Upper lobe of left lung (tissue), 6 donors: ENCODE measurements at regions not wholly inside any gene's neighbourhood (a gene's known extent, or its start where the extent isn't known, plus 50 kb on each side); places are given as distances from the start of the nearest gene placed in this dataset.

Source experiments
- ATAC-seq, 2 donors: fragments of 200-7000 bp; cut with Tn5 transposase; one replicate each; pipeline ENCODE4 v1.9.1; 2022; ENCODE audit warnings: mild to moderate bottlenecking in 2 of 2, moderate library complexity in 2 of 2; ENCODE audit not compliant: low FRiP score in 2 of 2
- DNase-seq, 2 donors: peaks; one replicate each; pipeline ENCODE4 v3.0.0-alpha.2; 2019 to 2020
- H3K27ac ChIP-seq, 4 donors: fragments of 200-600 bp; sonication (generic); one replicate each; pipeline ENCODE4 v1.5.1; 2016 to 2019
- H3K27me3 ChIP-seq, 4 donors: fragments of 200-600 bp; sonication (generic); one replicate each; pipeline ENCODE4 v1.5.1; 2017 to 2019
- H3K36me3 ChIP-seq, 4 donors: fragments of 200-600 bp; sonication (generic); one replicate each; pipeline ENCODE4 v1.5.1; 2016 to 2019
- H3K4me1 ChIP-seq, 4 donors: fragments of 200-600 bp; sonication (generic); one replicate each; pipeline ENCODE4 v1.5.1; 2018 to 2019
- H3K4me3 ChIP-seq, 4 donors: fragments of 200-600 bp; sonication (generic); one replicate each; pipeline ENCODE4 v1.5.1; 2017 to 2019; ENCODE audit warnings: mild to moderate bottlenecking in 2 of 4, moderate library complexity in 1 of 4
- H3K9me3 ChIP-seq, 4 donors: fragments of 200-600 bp; sonication (generic); one replicate each; pipeline ENCODE4 v1.5.1; 2018 to 2019
- CTCF ChIP-seq, 6 experiments: fragments of 450-650 bp in 4 of 6; fragments of 200-600 bp in 2 of 6; sonication (generic) in 2 of 6; IDR thresholded peaks; one replicate each; pipeline ENCODE4 v1.5.1; 2016 to 2019; ENCODE audit warnings: antibody characterized with exemption in 6 of 6
- EP300 ChIP-seq, 4 donors: sonication (generic); formaldehyde crosslinking; IDR thresholded peaks; one replicate each; pipeline ENCODE4 v1.5.1; 2017; ENCODE audit warnings: antibody characterized with exemption in 4 of 4, control low read depth in 2 of 4
- POLR2A ChIP-seq, 4 donors: fragments of 450-650 bp; IDR thresholded peaks; one replicate each; pipeline ENCODE4 v1.5.1; 2016 to 2017; ENCODE audit warnings: antibody characterized with exemption in 4 of 4, mild to moderate bottlenecking in 2 of 4
- POLR2AphosphoS5 ChIP-seq, 2 donors: sonication (generic); formaldehyde crosslinking; IDR thresholded peaks; one replicate each; pipeline ENCODE4 v1.5.1; 2017; ENCODE audit warnings: antibody characterized with exemption in 2 of 2
- WGBS, 2 donors: methylation state at CpG; one replicate each; pipeline ENCODE4 v1.1.5; 2017 to 2018; 5-methylcytosine and 5-hydroxymethylcytosine counted together
- donor health status: DM: no; HTN: no; CAD: no; lungs with moderate emphysema.
- donor health status: DM: no; HTN: yes; CAD: no; lungs with severe emphysema.

DNA sequence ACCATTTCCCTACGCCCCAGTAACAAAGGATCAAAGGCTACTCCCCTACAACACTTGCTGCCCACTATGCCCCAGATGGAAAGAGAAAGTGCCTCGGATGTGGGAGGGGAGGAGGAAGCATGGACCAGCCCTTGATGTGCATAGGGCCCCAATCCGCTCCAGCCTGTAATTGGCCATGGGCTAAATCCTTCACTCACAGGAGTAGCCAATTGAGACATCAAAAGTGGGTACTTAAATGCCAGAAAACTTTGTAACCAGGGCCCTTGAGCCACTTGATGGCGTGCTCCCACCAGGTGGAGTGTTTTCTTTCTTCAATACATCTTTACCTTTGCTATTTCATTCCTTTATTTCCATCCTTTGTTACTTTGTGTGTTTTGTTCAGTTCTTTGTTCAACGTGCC lies 500.5 kb upstream of the LRRN3 start:
- Histone ChIP-seq H3K27me3 (no peaks in the 10 kb centered on the region), H3K4me3 (no peak overlapping the region), H3K27ac (no peak overlapping the region), H3K9me3 (no peaks in the 10 kb centered on the region), H3K36me3 (no peaks in the 10 kb centered on the region), H3K4me1 (no peaks in the 10 kb centered on the region)
- WGBS, 2 donors, result 62 to 74% methylated on average over 5 of the region's 5 CpGs
- TF ChIP-seq CTCF (IDR thresholded peaks at IDR 0.05), result no peak
- no peak for TF ChIP-seq POLR2A (IDR thresholded peaks at IDR 0.05)
- no peak for TF ChIP-seq EP300 (IDR thresholded peaks at IDR 0.05)
- TF ChIP-seq POLR2AphosphoS5 (IDR thresholded peaks at IDR 0.05), result no peak
- DNase-seq (peak in 1 of 2 donors; percentile 48), ATAC-seq (peak in 1 of 2 donors; percentile 53)

DNA sequence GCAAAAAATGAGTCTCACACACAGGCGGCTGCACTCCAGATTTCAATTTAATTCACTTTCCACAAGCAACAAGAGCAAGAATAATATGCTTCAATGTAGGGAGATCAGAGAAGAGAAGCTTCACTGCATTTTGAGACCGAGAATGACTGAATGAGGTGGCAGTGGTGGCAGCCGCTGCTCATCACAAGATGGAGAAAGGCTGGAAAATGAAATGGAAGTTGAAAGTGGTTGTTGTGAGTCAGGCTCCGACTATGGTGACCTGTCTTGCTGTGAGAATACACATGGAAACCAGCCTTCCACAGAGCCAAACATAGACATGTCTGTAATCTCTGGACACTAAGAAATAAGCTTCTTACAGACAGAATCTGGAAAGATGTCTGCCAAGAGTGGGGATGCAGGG lies 499.6 kb upstream of the LRRN3 start:
- Histone ChIP-seq H3K4me1 (no peaks in the 10 kb centered on the region), H3K27ac (no peak overlapping the region), H3K4me3 (no peak overlapping the region), H3K36me3 (no peaks in the 10 kb centered on the region), H3K27me3 (no peaks in the 10 kb centered on the region), H3K9me3 (no peaks in the 10 kb centered on the region)
- ATAC-seq (no peak), DNase-seq (no peak)
- TF ChIP-seq POLR2A (IDR thresholded peaks at IDR 0.05), result no peak
- TF ChIP-seq POLR2AphosphoS5 (IDR thresholded peaks at IDR 0.05), result no peak
- TF ChIP-seq EP300 (IDR thresholded peaks at IDR 0.05), result no peak
- TF ChIP-seq CTCF (IDR thresholded peaks at IDR 0.05), result no peak
- 86 to 91% methylated on average over 4 of the region's 4 CpGs for WGBS, 2 donors

GRCh38 chr7:110592557-110592956 lies 498.4 kb upstream of the LRRN3 start:
- no peak overlapping the region for H3K4me3 ChIP-seq
- no peaks in the 10 kb centered on the region for H3K36me3 ChIP-seq
- no peak for ATAC-seq
- DNase-seq, result no peak
- no peaks in the 10 kb centered on the region for H3K4me1 ChIP-seq
- TF ChIP-seq POLR2AphosphoS5 (IDR thresholded peaks at IDR 0.05), result no peak
- no peak for TF ChIP-seq EP300 (IDR thresholded peaks at IDR 0.05)
- TF ChIP-seq CTCF (IDR thresholded peaks at IDR 0.05), result no peak
- TF ChIP-seq POLR2A (IDR thresholded peaks at IDR 0.05), result no peak
- 56 to 60% methylated on average over 1 of the region's 1 CpG for WGBS, 2 donors
- no peak overlapping the region for H3K27ac ChIP-seq
- no peaks in the 10 kb centered on the region for H3K9me3 ChIP-seq
- no peaks in the 10 kb centered on the region for H3K27me3 ChIP-seq

DNA sequence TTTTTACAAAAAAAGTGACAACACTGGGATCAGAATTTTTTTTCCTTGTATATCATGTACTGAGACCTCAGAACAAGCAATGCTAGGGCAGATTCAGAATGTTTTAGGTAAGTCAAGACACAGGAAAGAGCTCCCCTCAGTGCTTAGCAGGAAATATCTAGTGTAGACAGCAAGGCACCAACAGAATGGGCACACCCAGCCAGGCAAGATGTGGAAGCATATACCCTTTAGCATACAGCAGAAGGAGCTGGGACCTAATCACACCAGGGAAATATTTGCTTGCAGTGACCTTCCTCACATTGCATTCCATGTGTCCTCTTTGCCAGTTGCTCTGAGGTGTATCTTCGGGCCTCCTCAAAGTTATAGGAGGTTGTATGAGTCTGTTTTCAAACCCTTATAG lies 497.6 kb upstream of the LRRN3 start:
- H3K36me3 ChIP-seq, result no peaks in the 10 kb centered on the region
- DNase-seq, result no peak
- TF ChIP-seq POLR2A (IDR thresholded peaks at IDR 0.05) (no peak), CTCF (IDR thresholded peaks at IDR 0.05) (no peak), POLR2AphosphoS5 (IDR thresholded peaks at IDR 0.05) (no peak), EP300 (IDR thresholded peaks at IDR 0.05) (no peak)
- no peak for ATAC-seq
- no peak overlapping the region for H3K4me3 ChIP-seq
- no peaks in the 10 kb centered on the region for H3K9me3 ChIP-seq
- H3K4me1 ChIP-seq, result no peaks in the 10 kb centered on the region
- 93 to 100% methylated on average over 1 of the region's 1 CpG for WGBS, 2 donors
- no peaks in the 10 kb centered on the region for H3K27me3 ChIP-seq
- no peak overlapping the region for H3K27ac ChIP-seq

DNA sequence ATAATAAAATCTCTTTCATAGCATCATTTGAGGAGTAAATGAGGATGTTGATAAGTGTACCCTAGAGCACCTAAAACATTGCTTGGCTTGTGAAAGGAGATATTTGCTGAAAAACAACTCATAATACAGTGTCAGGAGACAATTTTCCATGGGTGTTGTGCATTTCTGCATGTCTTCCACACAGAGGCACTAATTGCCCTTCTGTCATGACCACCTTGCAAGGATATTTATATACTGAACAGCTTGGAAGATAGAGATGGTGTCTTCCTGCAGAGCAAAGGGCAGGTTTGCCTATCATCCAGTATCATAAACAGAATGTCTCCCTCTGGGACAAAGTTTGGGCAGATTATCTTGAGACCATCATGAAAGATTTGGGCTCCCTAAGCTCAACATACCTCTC lies 495.2 kb upstream of the LRRN3 start:
- Histone ChIP-seq H3K27me3 (no peaks in the 10 kb centered on the region), H3K36me3 (no peaks in the 10 kb centered on the region), H3K4me1 (no peaks in the 10 kb centered on the region), H3K9me3 (no peaks in the 10 kb centered on the region), H3K27ac (no peak overlapping the region), H3K4me3 (no peak overlapping the region)
- DNase-seq (no peak), ATAC-seq (no peak)
- TF ChIP-seq EP300 (IDR thresholded peaks at IDR 0.05), result no peak
- no peak for TF ChIP-seq CTCF (IDR thresholded peaks at IDR 0.05)
- no peak for TF ChIP-seq POLR2A (IDR thresholded peaks at IDR 0.05)
- no peak for TF ChIP-seq POLR2AphosphoS5 (IDR thresholded peaks at IDR 0.05)
